ENCODE measurements at regions not wholly inside any gene's neighbourhood (a gene's known extent, or its start where the extent isn't known, plus 50 kb on each side); places are given as distances from the start of the nearest gene placed in this dataset.
A peak's percentile ranks its signal among the peaks of the same experiment; 100 is the strongest.

- Mint-ChIP-seq H3K9me3 (peaks cover 0 to 12% of the 10 kb centered on the region in 2 experiments; a peak in 4 of 5 replicates), H3K4me1 (no peaks in the 10 kb centered on the region), H3K27ac (no peak overlapping the region), H3K36me3 (ENCODE audit: insufficient read depth in 1 of 3, low read depth in 3 of 3) (no peaks in the 10 kb centered on the region; a peak in 2 of 7 replicates), H3K27me3 (ENCODE audit: low read depth) (no peaks in the 10 kb centered on the region), H3K4me3 (no peak overlapping the region)
- Histone ChIP-seq H3K4ac (ENCODE audit: low read depth, low read length) (no peak overlapping the region), H3K79me2 (ENCODE audit: insufficient read depth, low read length) (no peaks in the 10 kb centered on the region), H3K9ac (ENCODE audit: extremely low read depth, insufficient read length, low read length) (no peak overlapping the region), H3K79me1 (ENCODE audit: insufficient read depth, low read depth, low read length, poor library complexity, severe bottlenecking) (no peaks in the 10 kb centered on the region), H4K8ac (replicated peaks; ENCODE audit: insufficient read length, low read depth, low read length) (no peak overlapping the region), H3K4me1 (ENCODE audit: insufficient read depth, low read length) (no peaks in the 10 kb centered on the region), H2BK5ac (ENCODE audit: insufficient read length, low read length) (no peak overlapping the region), H3K27me3 (ENCODE audit: insufficient read depth, low read length) (no peaks in the 10 kb centered on the region), H3K4me2 (ENCODE audit: insufficient read depth, insufficient read length, low read length) (no peak overlapping the region), H3K56ac (ENCODE audit: insufficient read length, low read depth, low read length) (no peak overlapping the region), H4K91ac (ENCODE audit: insufficient read length, low read depth, low read length) (no peak overlapping the region), H2BK120ac (ENCODE audit: low read depth, low read length, poor library complexity, severe bottlenecking) (no peak overlapping the region), H3T11ph (ENCODE audit: low read length) (no peak overlapping the region), H3K14ac (ENCODE audit: insufficient read depth, low read length) (no peak overlapping the region), H3K23me2 (ENCODE audit: insufficient read length, low read depth, low read length, poor library complexity, severe bottlenecking) (no peaks in the 10 kb centered on the region), H2BK15ac (ENCODE audit: low read depth, low read length) (no peak overlapping the region), H2BK20ac (ENCODE audit: low read depth, low read length, poor library complexity, severe bottlenecking) (no peak overlapping the region), H3K27ac (ENCODE audit: insufficient read length, low read depth, low read length) (no peak overlapping the region), H4K20me1 (ENCODE audit: control insufficient read depth, insufficient read depth, insufficient read length) (no peaks in the 10 kb centered on the region), H3K9me3 (ENCODE audit: control insufficient read depth, low read depth, low read length) (no peaks in the 10 kb centered on the region), H2BK12ac (ENCODE audit: insufficient read length, low read depth, low read length) (no peak overlapping the region), H3K18ac (ENCODE audit: insufficient read length, low read depth, low read length) (no peak overlapping the region), H3K23ac (ENCODE audit: insufficient read length, low read depth, low read length) (no peak overlapping the region), H2AFZ (ENCODE audit: low read length) (no peak overlapping the region), H2AK5ac (ENCODE audit: insufficient read length, low read length) (no peak overlapping the region), H4K5ac (ENCODE audit: insufficient read length, low read depth, low read length) (no peak overlapping the region)
- DNase-seq, result no peak
- peak; percentile 84 for TF ChIP-seq CTCF (conservative IDR thresholded peaks at IDR 0.05)
Measured at GRCh38 chr6:69487688-69488087, 309.1 kb downstream of the LMBRD1 start.

Data from H9 (cell line).